ENCODE measurements at regions not wholly inside any gene's neighbourhood (a gene's known extent, or its start where the extent isn't known, plus 50 kb on each side); places are given as distances from the start of the nearest gene placed in this dataset.
A peak's percentile ranks its signal among the peaks of the same experiment; 100 is the strongest.
"Not testable (repeated sequence)": the region's sequence is repeated elsewhere in the genome, so short reads cannot be mapped to it uniquely, and the experiment has no call there.

DNA sequence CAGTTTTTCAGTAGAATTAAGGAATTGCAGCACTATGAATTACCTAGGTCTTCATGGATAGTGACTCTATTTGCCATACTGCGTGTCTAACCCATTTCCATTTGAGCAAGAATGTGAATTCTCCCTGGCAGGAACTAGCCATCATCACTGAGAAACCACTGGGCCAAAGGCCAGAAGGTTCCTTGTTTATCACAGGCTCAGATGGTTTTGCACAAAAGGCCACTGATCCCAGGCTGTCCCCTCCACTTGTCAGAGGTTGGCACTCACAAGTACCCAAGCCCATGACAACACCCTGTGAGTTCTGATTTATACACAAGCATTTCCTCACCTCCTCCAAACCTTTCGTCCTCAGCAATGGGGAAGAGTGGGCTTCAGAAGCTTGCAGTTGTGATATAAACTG lies 131.8 kb downstream of the FOXB1 start:
- DNase-seq (ENCODE audit: low read depth) = no peak

DNA sequence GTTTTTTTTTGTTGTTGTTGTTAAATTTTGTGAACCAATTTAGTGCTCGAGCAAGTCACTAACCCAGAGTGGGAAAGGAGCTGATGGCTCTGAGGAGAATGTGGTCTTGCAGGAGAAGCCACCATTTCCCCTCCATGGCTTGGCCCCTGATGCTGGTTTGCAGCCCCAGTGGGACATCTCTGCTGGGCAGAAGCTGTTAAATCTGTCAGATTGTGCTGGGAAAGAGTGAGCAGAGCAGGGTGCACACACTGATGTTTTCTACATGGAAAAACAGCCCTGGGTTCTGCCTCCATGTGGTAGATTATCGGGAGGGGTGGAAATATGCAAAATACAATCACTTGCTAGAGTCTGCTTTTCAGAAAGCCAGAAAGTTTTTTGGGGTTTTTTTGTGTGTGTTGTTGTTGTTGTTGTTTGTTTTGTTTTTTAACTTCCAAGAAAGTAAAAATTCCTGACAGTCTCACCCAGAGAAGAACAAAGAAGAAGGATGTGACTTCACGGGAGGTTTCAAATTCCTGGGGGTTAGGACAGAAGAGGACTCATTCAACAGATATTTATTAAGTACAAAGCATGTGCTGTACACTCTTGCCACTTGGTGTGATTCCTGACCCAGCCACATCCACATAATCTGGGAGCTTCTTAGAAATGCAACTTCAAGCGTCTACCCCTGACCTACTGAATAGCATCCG lies 133.7 kb downstream of the FOXB1 start:
- no peak for DNase-seq (ENCODE audit: low read depth)

DNA sequence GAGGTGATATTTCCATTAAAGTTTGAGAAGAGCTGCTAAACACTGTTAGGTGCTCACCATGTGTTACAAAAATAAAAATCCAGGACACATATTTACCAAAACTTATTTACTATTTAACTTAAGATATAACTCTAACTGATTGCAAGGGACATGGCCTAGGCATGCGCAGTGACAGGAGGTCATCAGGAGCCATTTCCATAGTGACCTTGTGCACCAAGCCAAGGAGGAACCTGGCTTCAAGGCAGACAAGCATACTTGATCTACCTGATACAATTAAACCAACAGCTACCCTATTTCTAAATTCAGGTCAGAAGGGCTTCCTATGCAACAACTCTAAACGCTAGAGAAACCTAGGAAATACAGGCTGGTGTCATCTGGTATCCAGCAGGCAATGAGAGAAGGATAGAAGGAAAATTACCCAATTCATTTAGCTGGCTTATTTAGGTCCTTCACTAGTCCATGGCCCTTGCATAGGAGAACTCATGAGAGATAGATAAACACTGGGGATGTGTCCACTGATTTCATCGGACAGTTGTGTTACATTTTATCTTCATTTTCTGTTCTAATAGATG lies 134.4 kb downstream of the FOXB1 start:
- DNase-seq (ENCODE audit: low read depth) = no peak

DNA sequence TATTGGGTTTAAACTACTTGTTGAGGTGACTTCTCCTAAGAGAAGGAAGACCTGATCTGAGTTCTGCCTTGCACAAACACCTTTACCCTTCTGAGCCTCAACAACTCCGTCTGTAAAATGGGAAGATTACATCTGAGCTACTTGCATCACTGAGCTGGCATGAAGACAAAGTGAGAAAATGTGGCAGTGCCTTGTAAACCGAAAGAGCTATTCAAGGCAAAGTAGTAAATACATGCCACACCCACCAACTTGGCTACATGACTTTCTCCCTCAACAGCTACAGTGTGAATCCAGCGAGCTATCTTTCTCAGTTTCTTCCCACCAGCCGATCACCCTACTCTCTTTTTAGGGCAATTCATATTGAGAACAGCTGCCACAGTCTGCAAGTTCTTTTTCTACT lies 148.3 kb downstream of the FOXB1 start:
- DNase-seq (ENCODE audit: low read depth) = no peak

DNA sequence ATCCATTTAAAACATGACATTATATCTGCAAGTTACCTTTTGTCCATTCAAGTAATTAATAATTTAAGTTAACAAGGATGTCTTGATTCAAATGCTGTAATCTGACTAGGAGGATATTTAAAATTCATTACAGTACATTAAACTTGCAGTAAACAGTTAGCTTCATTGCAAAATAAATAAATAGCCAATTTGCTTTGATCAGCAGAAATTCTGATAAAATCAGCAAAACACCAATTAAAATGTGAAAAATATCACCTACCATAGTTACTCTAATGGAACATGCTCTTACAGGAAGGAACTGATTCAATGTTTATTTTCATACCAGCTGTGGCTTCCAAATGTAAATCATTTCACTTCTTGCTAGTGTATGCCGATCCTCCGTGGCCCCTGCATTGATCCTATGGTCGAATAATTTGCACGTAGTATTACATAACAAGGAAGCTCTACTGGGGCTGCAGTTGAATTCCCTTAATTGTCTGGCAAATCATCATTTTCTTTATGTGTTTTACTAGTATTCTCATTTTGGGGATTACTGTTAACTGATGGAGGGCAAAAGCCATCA lies 150.7 kb downstream of the FOXB1 start:
- DNase-seq (ENCODE audit: low read depth) = no peak

DNA sequence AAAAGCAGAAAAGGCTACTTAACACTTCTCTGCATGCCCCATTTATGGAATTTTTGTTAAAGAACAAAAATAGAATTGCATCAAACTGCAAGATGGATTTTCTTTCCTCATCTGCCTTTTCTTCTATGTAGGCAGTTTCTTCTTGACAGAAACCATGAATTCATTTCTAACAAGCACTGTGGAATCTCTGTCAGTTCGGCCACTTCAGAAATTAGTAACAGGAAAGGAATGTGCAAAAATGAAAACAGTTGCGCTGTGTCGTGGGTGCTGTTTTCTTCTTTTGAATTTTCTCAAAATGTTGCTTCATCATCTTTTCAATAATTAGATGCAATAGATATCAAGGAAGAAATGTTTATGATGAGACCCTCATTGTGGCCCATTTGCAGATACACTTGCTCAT lies 151.6 kb downstream of the FOXB1 start:
- DNase-seq (ENCODE audit: low read depth) = no peak

DNA sequence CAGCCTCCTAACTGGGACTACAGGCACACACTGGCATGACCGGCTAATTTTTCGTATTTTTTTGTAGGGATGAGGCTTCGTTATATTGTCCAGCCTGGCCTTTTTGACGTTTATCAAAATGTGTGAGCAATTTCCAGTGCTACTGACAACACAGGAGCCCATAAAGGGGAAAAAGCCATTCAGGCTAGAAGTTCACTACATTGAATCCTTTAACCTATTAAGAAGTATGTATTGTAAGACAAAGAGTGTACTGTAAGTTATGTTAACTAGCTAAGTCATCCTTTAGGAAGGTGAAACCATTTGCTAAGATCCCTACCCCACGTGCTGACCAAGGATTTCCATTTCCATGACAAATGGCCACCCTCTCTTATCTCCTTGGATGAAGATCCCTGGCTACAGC lies 156.8 kb downstream of the FOXB1 start:
- DNase-seq (ENCODE audit: low read depth) = no peak

DNA sequence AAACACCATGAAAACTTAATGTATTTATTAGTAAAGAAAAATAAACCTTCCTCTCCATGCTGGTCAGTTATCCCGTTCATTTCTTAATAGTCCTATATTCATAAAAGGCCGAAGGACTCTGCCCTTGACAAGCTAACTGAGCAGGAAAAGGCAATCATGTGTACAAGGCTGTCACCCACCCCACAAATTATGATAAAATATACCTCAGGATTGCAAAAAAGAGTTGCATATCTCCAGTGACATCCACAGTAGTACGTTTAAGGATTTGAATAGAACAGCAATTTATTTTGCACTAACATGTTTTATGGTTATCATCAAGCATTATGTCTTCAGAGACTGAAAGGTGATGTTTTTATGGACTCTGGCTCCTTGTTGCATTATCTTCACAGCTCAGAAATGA lies 157.6 kb downstream of the FOXB1 start:
- no peak for DNase-seq (ENCODE audit: low read depth)

DNA sequence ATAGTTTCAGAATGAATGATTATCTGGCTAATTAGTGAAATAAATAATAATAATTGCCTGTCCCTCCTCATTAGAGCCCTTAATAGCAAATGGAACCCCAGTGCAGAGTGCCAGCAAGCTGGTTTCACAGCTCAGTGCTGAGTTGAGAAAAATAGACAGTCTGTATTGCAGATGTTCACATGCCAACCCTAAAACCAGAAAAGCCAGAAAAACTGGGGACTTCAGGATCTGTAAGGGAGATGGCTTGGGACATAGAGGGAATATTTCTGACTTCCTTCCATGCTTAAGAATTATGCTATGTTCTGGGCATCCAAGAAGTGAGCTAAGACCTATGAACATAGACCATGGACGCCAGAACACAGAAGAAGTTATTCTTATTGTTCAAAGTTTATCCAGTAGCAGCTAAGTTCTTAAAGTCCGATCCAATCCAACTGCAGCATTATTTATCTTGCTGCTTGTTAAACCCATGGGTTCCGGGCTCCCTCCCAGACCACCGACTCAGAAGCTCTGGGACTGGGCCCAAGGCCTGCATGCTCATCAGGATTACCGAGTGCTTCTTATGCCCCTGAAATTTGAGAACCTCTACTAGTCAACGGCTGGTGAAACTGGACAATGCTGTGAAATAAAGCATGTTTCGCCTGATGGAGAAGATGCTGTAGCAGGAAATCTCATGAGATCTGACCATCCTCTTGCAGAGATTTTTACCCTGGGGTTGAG lies 158.3 kb downstream of the FOXB1 start:
- DNase-seq (ENCODE audit: low read depth) = no peak

DNA sequence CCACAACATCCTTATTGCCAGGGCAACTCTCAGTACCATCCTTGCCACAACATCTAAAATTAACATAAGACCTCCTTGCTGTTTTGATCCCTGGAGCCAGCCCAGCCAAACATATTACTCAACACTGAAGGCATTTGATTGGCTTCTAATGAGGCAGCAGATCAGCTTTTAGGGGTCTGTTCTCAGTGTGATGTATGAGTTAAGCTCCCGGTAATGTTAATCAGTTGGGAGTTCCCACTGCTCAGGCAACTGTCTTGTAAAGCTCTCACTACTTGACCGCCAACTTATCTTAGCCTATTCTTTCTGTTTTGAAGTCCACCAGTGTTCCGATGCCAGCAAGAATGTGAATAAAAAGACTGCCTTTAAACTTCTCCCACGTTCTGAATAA lies 158.9 kb downstream of the FOXB1 start:
- DNase-seq (ENCODE audit: low read depth) = no peak

DNA sequence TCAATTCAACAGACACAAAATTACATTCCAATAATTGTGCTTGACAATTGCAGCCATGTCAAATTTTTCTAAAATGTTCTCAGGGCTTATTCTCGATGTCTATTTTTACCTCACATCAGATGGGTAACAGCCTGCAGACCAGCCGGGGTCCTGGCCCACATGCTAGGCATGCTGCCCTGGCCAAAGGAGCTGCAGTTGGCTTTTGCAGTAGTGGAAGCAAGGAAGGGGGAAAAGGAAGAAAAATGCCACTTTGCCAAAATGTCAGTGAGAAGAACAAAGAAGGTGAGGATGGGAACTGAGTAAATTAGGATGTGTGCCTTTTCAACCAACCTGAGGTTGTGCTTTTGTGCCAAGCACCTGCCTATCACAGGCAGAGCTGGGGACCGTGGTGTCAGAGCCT lies 161.0 kb downstream of the FOXB1 start:
- no peak for DNase-seq (ENCODE audit: low read depth)

DNA sequence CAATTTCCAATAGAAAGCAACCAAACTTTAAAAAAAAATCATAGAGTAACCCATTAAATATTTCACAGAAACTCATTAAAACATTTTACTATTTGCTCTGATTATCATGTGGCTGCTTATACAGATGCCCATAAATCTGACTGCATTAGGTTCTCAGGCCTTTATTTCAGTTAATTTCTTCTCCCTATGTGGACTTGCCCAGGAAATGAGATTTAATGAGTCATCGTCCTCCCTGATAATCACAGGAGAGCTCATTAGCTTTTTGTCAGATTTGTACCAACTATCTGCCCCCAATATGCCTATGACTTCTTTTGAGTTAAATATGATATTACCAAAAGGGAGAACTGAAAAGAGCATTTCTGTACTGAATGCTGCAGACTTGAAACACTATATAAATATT lies 168.0 kb downstream of the FOXB1 start:
- no peak for DNase-seq (ENCODE audit: low read depth)

DNA sequence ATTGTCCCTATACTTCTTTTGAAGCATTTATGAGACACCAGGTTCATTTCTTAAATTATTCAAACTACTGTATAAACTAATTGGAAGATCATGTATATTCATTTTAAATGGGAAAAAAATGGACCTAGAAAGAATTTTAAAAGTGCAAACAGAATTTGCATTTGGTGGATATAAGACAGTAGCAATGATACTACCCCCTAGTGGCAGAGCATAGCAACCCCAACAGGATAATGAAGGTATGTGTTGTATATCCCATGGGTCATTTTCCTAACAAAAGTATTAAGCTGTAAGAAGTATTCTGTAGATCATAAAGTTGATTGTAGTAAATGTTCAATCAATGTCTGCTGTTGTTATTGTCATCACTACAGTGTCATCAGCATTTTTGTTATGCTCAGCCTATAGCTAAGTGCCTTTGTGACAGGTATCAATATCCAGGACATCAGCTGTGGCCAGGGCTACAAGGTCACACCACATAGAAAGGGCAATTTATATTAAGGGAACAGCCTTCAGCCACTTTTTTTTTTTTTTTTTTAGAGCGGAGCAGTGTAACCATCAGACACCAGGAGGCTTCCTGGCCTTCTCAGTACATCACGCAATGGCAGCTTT lies 175.8 kb downstream of the FOXB1 start:
- peak; percentile 17 for DNase-seq (ENCODE audit: low read depth)

DNA sequence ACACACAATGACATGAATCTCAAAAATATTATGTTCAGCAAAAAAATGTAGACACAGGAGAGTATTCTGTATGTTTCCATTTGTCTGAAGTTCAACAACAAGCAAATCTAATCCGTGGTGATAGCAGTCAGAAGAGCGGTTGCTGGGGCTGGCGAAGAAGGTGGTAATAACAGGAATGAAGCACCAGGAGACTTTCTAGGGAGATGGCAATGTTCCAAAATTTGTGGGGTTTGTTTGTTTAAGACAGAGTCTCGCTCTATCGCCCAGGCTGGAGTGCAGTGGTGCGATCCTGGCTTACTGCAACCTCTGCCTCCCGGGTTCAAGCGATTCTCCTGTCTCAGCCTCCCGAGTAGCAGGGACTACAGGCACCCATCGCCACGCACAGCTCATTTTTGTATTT lies 177.8 kb downstream of the FOXB1 start:
- not testable (repeated sequence) for DNase-seq (ENCODE audit: low read depth)

DNA sequence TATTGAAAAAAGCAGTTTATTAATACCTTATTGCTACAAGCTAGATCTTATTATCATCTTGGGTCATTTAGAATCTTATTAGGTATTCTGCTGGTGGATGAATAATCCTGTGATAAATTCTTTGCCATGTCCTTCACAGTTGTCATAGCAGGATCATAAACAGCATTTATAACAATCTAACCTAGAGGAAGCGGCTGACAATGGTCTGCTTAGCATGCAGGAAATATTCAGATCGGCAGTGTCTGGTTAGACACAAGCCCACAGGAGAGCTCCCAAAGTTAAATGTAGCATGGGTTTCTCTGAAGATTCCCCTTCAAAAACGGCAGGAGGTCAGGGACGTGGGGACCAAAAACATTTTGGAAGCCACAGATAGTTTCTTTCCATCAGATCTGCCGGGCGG lies 179.3 kb downstream of the FOXB1 start:
- no peak for DNase-seq (ENCODE audit: low read depth)

DNA sequence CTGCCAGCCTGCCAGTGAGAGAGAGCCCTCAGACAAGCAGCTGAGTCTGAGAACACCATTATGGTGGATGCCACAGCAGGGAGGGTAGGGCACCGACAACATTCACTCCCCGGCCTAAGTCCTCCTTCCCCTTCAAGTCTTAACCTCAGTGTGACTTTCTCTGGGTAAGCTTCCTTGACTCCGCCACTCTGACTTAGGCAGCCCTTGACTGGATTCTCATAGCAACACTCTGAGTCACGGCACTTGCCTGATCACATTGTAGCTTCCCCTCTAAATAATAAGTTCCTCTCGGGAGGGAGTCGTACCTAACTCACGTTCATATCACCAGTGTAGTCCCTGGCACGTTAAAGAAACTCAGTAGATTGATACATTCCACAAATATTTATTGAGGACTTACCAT lies 180.5 kb downstream of the FOXB1 start:
- no peak for DNase-seq (ENCODE audit: low read depth)

DNA sequence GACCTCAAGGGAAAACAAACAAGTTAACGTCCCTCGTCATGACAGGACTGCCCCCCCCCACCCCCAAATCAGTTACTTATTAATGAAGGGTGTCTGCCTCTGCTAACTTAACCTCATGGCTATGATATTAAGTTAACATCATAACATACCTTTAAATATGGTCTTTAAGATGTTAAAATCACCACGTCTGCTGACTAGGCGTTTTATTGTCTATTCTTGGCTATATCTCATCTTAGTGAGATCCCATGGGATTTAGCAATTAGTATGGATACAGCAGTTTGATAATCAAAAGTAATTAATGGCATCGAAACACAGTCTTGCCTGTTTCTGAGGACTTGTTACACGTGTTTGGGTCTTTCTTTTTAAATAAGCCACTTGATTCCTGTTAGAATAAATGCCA lies 186.9 kb downstream of the FOXB1 start:
- no peak for DNase-seq (ENCODE audit: low read depth)

DNA sequence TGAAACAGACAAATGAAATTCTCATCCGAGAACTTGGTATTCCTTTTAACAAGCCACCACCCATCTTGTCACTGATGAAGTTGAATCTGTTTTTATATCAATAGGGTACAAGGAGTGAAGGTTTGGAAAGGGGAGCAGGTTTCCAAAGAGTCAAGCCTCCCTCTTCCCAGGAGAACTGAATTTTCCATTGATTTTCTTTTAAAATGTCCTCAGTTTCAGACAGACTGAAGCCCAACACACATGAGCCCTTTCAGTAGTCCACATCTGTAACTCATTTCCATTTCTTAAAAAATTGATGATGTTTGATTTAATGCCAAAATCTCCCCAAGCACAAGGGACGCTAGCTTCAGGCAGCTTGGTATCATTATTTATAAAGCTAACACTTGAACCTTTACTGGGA lies 187.7 kb downstream of the FOXB1 start:
- DNase-seq (ENCODE audit: low read depth) = no peak

DNA sequence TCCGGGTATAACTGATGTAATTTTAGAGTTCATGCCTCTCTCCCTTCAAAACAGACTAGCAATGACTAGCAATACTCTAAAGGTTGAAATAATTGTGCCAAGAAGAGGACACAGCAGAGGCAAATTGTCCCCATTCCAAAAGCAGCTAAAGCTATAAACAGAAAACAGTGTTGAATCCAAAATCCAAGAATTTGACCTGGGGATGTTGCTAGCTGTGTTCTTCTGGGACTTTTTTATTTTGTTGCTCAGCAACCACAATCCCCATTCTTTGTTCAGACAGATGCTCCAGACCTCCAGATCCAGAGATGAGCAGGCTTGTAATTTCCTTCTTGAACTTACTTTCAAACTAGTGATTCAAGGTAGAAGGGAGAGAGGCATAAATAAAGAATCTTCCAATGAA lies 191.5 kb downstream of the FOXB1 start:
- DNase-seq (ENCODE audit: low read depth) = no peak

DNA sequence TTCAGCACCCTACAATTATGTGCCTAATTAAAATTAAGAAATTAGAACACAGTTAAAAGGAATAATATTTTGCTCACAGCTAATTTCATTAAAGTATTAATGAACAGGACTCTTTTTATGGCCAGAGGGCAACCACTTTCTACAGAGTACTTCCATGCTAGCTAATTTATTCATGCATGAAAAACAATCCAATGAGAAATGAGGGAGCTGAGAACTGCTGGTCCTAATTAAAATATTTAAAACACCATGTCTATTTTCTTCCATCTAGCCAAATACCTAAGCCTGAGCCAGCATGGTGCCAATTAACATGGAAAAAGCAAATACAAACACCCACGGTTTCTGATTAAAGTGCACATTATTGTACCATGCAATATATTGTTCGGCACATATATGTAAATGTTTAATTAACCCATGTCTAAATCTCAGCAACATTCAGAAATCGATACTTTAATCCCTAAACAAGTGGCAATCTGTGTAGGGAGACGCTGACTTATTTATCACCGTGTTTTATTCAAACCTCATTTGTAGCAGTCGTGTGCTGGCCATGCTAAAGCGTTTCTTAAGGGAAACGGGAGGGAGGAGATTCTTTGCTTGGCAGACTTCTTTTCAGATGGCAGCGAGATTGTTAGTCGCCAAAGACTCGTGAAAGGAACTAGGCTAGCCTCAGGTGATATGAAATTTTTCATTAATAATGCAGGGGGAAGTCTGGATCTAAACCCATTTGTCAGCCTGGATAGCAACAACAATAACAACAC lies 193.5 kb downstream of the ANXA2 start:
- no peak for DNase-seq (ENCODE audit: low read depth)

DNA sequence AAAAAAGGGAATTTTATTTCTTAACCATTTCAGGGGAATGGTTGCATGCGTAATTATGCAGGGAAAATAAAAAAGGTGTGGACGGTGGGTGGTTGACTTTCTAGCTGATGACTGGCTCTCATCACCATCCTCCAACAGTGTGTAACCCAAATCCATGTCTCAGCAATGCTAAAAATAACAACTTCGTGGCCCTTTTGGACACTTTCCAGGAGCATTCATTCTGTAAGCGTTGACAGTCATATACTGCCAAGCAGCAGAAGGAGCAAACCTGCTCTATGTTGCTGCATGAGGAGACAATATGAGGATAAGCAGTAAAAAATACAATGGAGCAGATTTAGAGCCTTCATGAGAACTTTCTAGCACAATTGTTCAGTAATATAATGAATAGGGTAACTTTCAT lies 189.1 kb downstream of the ANXA2 start:
- DNase-seq (ENCODE audit: low read depth) = no peak

DNA sequence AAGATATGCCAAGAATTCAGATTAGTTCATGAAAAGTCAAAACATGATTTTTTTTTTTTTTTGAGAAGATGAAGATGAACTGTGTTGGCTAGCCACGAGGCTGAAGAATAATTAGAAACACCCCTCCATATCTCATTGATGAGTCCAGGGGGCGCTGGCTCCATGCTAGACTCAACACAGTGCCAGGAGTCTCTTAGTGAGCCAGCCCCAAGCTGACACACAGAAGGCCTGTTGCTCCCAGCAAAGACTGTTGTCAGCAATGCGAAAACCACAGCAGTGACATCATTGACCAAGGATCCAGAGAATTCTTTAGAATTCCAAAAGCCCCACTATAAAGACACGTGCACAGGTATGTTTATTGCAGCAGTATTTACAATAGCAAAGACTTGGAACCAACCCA lies 185.2 kb downstream of the ANXA2 start:
- DNase-seq (ENCODE audit: low read depth) = no peak
